GM23338 (cell line): ENCODE measurements at regions not wholly inside any gene's neighbourhood (a gene's known extent, or its start where the extent isn't known, plus 50 kb on each side); places are given as distances from the start of the nearest gene placed in this dataset.
A peak's percentile ranks its signal among the peaks of the same experiment; 100 is the strongest.

Experiments
- ATAC-seq: fragments of 200-7000 bp; cut with Tn5 transposase; 3 replicates; pipeline ENCODE4 v1.9.1; 2020
- DNase-seq: peaks from one replicate; pipeline ENCODE4 v3.0.0-alpha.2; 2015; ENCODE audit warnings: low spot score
- H2AFZ ChIP-seq: fragments of 200-600 bp; sonication (generic); 2 replicates; pipeline ENCODE4 v1.8.0; 2016; ENCODE audit warnings: antibody characterized with exemption, mild to moderate bottlenecking, moderate library complexity
- H3F3A ChIP-seq: fragments of 200-600 bp; sonication (generic); replicated peaks from 2 replicates; pipeline ENCODE4 v1.8.0; 2017; ENCODE audit warnings: antibody characterized with exemption, mixed run types, low read depth
- H3K27ac ChIP-seq: fragments of 200-600 bp; sonication (generic); 2 replicates; pipeline ENCODE4 v1.6.1; 2016; ENCODE audit warnings: low read depth
- H3K27me3 ChIP-seq: fragments of 200-600 bp; sonication (generic); 2 replicates; pipeline ENCODE4 v1.8.0; 2016; ENCODE audit warnings: mild to moderate bottlenecking, mixed run types, moderate library complexity; ENCODE audit not compliant: insufficient read depth
- H3K36me3 ChIP-seq: fragments of 200-600 bp; sonication (generic); 2 replicates; pipeline ENCODE4 v1.8.0; 2016; ENCODE audit warnings: mild to moderate bottlenecking; ENCODE audit not compliant: insufficient read depth
- H3K4me1 ChIP-seq: fragments of 200-600 bp; sonication (generic); 2 replicates; pipeline ENCODE4 v1.8.0; 2016; ENCODE audit warnings: mild to moderate bottlenecking, moderate library complexity; ENCODE audit not compliant: insufficient read depth
- H3K4me2 ChIP-seq: fragments of 200-600 bp; sonication (generic); 2 replicates; pipeline ENCODE4 v1.7.1; 2017; ENCODE audit warnings: mixed run types
- H3K4me3 ChIP-seq: fragments of 200-600 bp; sonication (generic); 2 replicates; pipeline ENCODE4 v1.6.1; 2016; ENCODE audit warnings: mixed run types
- H3K79me2 ChIP-seq: fragments of 200-600 bp; sonication (generic); replicated peaks from 2 replicates; pipeline ENCODE4 v1.8.0; 2017; ENCODE audit warnings: mild to moderate bottlenecking; ENCODE audit not compliant: insufficient read depth
- H3K9me2 ChIP-seq: fragments of 200-600 bp; sonication (generic); 2 replicates; pipeline ENCODE4 v1.8.0; 2017; ENCODE audit not compliant: insufficient read depth
- H4K20me1 ChIP-seq: fragments of 200-600 bp; sonication (generic); replicated peaks from 2 replicates; pipeline ENCODE4 v1.8.0; 2017; ENCODE audit warnings: mild to moderate bottlenecking; ENCODE audit not compliant: insufficient read depth
- H3K27ac Mint-ChIP-seq: 2 replicates; pipeline ENCODE4 v1.8.0; 2020; ENCODE audit warnings: inconsistent platforms, mild to moderate bottlenecking, moderate library complexity, mixed read lengths
- H3K27me3 Mint-ChIP-seq: 3 replicates; pipeline ENCODE4 v1.8.0; 2022; ENCODE audit warnings: low read depth, mild to moderate bottlenecking, moderate library complexity, mixed read lengths, inconsistent platforms; ENCODE audit not compliant: insufficient read depth, poor library complexity
- H3K36me3 Mint-ChIP-seq: 3 replicates; pipeline ENCODE4 v1.8.0; 2021; ENCODE audit warnings: low read depth, mild to moderate bottlenecking, inconsistent platforms, moderate library complexity, mixed read lengths
- H3K4me1 Mint-ChIP-seq: 3 replicates; pipeline ENCODE4 v1.8.0; 2020; ENCODE audit warnings: mild to moderate bottlenecking, inconsistent platforms, mixed read lengths
- H3K4me3 Mint-ChIP-seq: 3 replicates; pipeline ENCODE4 v1.8.0; 2021; ENCODE audit warnings: moderate library complexity, mild to moderate bottlenecking, inconsistent platforms, mixed read lengths
- H3K9me3 Mint-ChIP-seq: 3 replicates; pipeline ENCODE4 v1.8.0; 2020; ENCODE audit warnings: moderate library complexity, mild to moderate bottlenecking, inconsistent platforms, mixed read lengths
- CTCF ChIP-seq, 2 experiments: fragments of 200-600 bp in 1 of 2; sonication (generic) in 1 of 2; conservative IDR thresholded peaks; 2 replicates each; pipeline versions ENCODE4 v1.5.1 to v1.6.1; 2016 to 2017; ENCODE audit warnings: antibody characterized with exemption in 2 of 2, low read depth in 2 of 2, mild to moderate bottlenecking in 2 of 2, moderate library complexity in 1 of 2
- ETS1 ChIP-seq: IDR thresholded peaks from 2 replicates; pipeline ENCODE4 v1.6.1; 2016; ENCODE audit warnings: antibody characterized with exemption
- EZH2 ChIP-seq: fragments of 200-600 bp; sonication (generic); IDR thresholded peaks from one replicate; pipeline ENCODE4 v1.8.0; 2017; ENCODE audit warnings: antibody characterized with exemption, mild to moderate bottlenecking, low read depth; ENCODE audit not compliant: unreplicated experiment
- NANOG ChIP-seq: IDR thresholded peaks from 2 replicates; pipeline ENCODE4 v1.6.1; 2016; ENCODE audit warnings: antibody characterized with exemption, borderline replicate concordance
- POLR2AphosphoS5 ChIP-seq: IDR thresholded peaks from 2 replicates; pipeline ENCODE4 v1.6.1; 2016; ENCODE audit warnings: antibody characterized with exemption, low read depth
- ZNF331 ChIP-seq: fragments of 250-450 bp; sonication (Bioruptor Pico); IDR thresholded peaks from 2 replicates; pipeline ENCODE4 v1.5.0; 2020; ENCODE audit warnings: low read depth, mild to moderate bottlenecking, moderate library complexity

GRCh38 chr2:142803158-142803557 is 74.3 kb upstream of the KYNU start (continued):
- TF ChIP-seq ZNF331 (CRISPR knock-in tag) (no peak), ETS1 (no peak), POLR2AphosphoS5 (no peak), CTCF (conservative IDR thresholded peaks at IDR 0.05; ENCODE audit: low read depth in 2 of 2) (no peak), EZH2 (no peak)

GRCh38 chr2:142796588-142796987 is 80.9 kb upstream of the KYNU start:
- ATAC-seq (no peak), DNase-seq (no peak)
- no peaks in the 10 kb centered on the region for H3K27me3 Mint-ChIP-seq

GRCh38 chr2:142796161-142796560 is 81.3 kb upstream of the KYNU start:
- Histone ChIP-seq H2AFZ (peak overlapping the region; percentile 77; the same call in 1 of the 2 replicates), H3K9me2 (no peaks in the 10 kb centered on the region; the same call in 1 of the 2 replicates), H3K27ac (no peak overlapping the region), H3K27me3 (no peaks in the 10 kb centered on the region), H3F3A (no peaks in the 10 kb centered on the region), H3K36me3 (no peaks in the 10 kb centered on the region), H4K20me1 (no peaks in the 10 kb centered on the region), H3K4me2 (0 out of 2 replicates have a peak overlapping the region, but pooled peaks have one; percentile 3), H3K4me1 (peaks cover 7% of the 10 kb centered on the region; the same call in 1 of the 2 replicates), H3K79me2 (no peaks in the 10 kb centered on the region), H3K4me3 (no peak overlapping the region)
- no peaks in the 10 kb centered on the region for H3K36me3 Mint-ChIP-seq
- peaks cover 5% of the 10 kb centered on the region; the same call in 2 of the 3 replicates for H3K4me1 Mint-ChIP-seq
- DNase-seq (peak; percentile 3), ATAC-seq (no peak)
- no peak overlapping the region for H3K4me3 Mint-ChIP-seq
- no peaks in the 10 kb centered on the region for H3K27me3 Mint-ChIP-seq
- H3K9me3 Mint-ChIP-seq, result no peaks in the 10 kb centered on the region
- no peak overlapping the region for H3K27ac Mint-ChIP-seq
- TF ChIP-seq POLR2AphosphoS5, result no peak
- TF ChIP-seq EZH2, result no peak
- TF ChIP-seq CTCF (conservative IDR thresholded peaks at IDR 0.05; ENCODE audit: low read depth in 2 of 2), result peak in 1 of 2 experiments; percentile 14; a peak in 1 of 4 replicates

More at GRCh38 chr2:142796588-142796987, 80.9 kb upstream of the KYNU start:
- H3K36me3 Mint-ChIP-seq, result no peaks in the 10 kb centered on the region
- Histone ChIP-seq H3K4me3 (no peak overlapping the region), H3K27me3 (no peaks in the 10 kb centered on the region), H3K9me2 (no peaks in the 10 kb centered on the region; the same call in 1 of the 2 replicates), H3K4me2 (no peak overlapping the region), H3K4me1 (peaks cover 7% of the 10 kb centered on the region; the same call in 1 of the 2 replicates), H3K79me2 (no peaks in the 10 kb centered on the region), H2AFZ (no peak overlapping the region), H4K20me1 (no peaks in the 10 kb centered on the region), H3F3A (no peaks in the 10 kb centered on the region), H3K36me3 (no peaks in the 10 kb centered on the region), H3K27ac (no peak overlapping the region)
- H3K4me3 Mint-ChIP-seq, result no peak overlapping the region
- H3K27ac Mint-ChIP-seq, result no peak overlapping the region
- no peak for TF ChIP-seq ETS1
- TF ChIP-seq NANOG, result no peak
- H3K4me1 Mint-ChIP-seq, result peaks cover 5% of the 10 kb centered on the region; the same call in 2 of the 3 replicates
- H3K9me3 Mint-ChIP-seq, result no peaks in the 10 kb centered on the region
